Right atrium auricular region (tissue), 2 donors: ENCODE measurements at regions not wholly inside any gene's neighbourhood (a gene's known extent, or its start where the extent isn't known, plus 50 kb on each side); places are given as distances from the start of the nearest gene placed in this dataset.
A peak's percentile ranks its signal among the peaks of the same experiment; 100 is the strongest.

Experiments used
- DNase-seq: peaks from one replicate; pipeline ENCODE4 v3.0.0-alpha.2; 2019; ENCODE audit warnings: low spot score
- H3K27ac ChIP-seq, 2 donors: fragments of 200-600 bp; sonication (generic); 1 replicate in 1 of 2; 2 replicates in 1 of 2; pipeline ENCODE4 v1.5.1; 2016 to 2019
- H3K27me3 ChIP-seq, 2 donors: fragments of 200-600 bp; sonication (generic); one replicate each; pipeline versions ENCODE4 v1.5.1 to v1.6.0; 2017 to 2019
- H3K36me3 ChIP-seq: fragments of 200-600 bp; sonication (generic); one replicate; pipeline ENCODE4 v1.5.1; 2016
- H3K4me1 ChIP-seq, 2 donors: fragments of 200-600 bp; sonication (generic); one replicate each; pipeline versions ENCODE4 v1.5.1 to v1.6.0; 2017 to 2019
- H3K4me3 ChIP-seq, 2 donors: fragments of 200-600 bp; sonication (generic); 1 replicate in 1 of 2; 2 replicates in 1 of 2; pipeline ENCODE4 v1.5.1; 2017 to 2019; ENCODE audit warnings: mild to moderate bottlenecking in 1 of 2, moderate library complexity in 1 of 2
- H3K9me3 ChIP-seq, 2 donors: fragments of 200-600 bp; sonication (generic); one replicate each; pipeline ENCODE4 v1.5.1; 2019
- TF ChIP-seq, protein P1 (sequence below), 2 donors: fragments of 200-600 bp; sonication (generic); IDR thresholded peaks; one replicate each; pipeline ENCODE4 v1.5.1; 2019; ENCODE audit warnings: antibody characterized with exemption in 2 of 2

DNA sequence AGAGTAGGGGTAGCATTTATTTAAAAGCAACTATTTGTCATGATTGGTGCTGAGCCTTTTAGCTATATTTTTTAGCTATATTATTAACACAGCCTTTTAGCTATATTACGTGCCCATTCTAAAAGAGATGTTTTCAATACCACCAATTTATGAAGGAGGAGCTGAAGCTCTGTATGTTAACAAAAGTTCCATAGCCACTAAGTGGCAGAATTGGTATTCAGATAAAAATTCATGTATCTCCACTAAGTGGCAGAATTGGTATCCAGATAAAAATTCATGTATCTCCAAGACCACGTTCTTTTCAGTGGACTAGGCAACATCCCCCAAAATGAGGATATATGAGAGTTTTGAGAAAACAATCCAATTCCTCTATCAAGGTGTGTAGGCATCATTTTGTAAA lies 268.6 kb downstream of the HGF start:
- Histone ChIP-seq H3K27ac (no peak overlapping the region), H3K36me3 (no peaks in the 10 kb centered on the region), H3K27me3 (no peaks in the 10 kb centered on the region), H3K4me1 (peaks cover 0 to 12% of the 10 kb centered on the region in 2 donors), H3K4me3 (no peak overlapping the region), H3K9me3 (no peaks in the 10 kb centered on the region)
- TF ChIP-seq, protein P1, sequence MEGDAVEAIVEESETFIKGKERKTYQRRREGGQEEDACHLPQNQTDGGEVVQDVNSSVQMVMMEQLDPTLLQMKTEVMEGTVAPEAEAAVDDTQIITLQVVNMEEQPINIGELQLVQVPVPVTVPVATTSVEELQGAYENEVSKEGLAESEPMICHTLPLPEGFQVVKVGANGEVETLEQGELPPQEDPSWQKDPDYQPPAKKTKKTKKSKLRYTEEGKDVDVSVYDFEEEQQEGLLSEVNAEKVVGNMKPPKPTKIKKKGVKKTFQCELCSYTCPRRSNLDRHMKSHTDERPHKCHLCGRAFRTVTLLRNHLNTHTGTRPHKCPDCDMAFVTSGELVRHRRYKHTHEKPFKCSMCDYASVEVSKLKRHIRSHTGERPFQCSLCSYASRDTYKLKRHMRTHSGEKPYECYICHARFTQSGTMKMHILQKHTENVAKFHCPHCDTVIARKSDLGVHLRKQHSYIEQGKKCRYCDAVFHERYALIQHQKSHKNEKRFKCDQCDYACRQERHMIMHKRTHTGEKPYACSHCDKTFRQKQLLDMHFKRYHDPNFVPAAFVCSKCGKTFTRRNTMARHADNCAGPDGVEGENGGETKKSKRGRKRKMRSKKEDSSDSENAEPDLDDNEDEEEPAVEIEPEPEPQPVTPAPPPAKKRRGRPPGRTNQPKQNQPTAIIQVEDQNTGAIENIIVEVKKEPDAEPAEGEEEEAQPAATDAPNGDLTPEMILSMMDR (IDR thresholded peaks at IDR 0.05): peak in 1 of 2 donors; percentile 51
- no peak for DNase-seq

DNA sequence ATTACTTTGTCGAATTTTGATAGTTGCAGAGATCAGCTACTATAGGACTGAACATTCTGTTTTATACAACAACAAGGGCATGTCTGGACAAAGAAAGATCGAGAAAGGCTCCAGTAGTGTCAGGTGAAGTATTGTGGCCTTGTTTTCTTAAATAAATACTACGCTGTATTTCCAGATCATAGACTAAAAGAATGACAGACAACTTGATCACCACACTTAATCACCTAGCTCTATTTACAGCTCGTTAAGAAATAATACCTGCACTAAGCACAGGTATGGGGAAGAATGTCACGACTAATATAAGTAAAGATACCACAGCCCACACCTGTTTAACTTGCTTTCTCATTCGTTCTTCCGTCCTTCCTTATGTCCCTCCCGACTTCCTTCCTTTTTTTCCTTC lies 269.2 kb downstream of the HGF start:
- Histone ChIP-seq H3K36me3 (no peaks in the 10 kb centered on the region), H3K27ac (peak overlapping the region in 1 of 2 donors; percentile 43), H3K4me1 (peaks cover 0 to 12% of the 10 kb centered on the region in 2 donors), H3K4me3 (no peak overlapping the region), H3K9me3 (no peaks in the 10 kb centered on the region), H3K27me3 (no peaks in the 10 kb centered on the region)
- DNase-seq: no peak
- TF ChIP-seq, protein P1 (IDR thresholded peaks at IDR 0.05): no peak

DNA sequence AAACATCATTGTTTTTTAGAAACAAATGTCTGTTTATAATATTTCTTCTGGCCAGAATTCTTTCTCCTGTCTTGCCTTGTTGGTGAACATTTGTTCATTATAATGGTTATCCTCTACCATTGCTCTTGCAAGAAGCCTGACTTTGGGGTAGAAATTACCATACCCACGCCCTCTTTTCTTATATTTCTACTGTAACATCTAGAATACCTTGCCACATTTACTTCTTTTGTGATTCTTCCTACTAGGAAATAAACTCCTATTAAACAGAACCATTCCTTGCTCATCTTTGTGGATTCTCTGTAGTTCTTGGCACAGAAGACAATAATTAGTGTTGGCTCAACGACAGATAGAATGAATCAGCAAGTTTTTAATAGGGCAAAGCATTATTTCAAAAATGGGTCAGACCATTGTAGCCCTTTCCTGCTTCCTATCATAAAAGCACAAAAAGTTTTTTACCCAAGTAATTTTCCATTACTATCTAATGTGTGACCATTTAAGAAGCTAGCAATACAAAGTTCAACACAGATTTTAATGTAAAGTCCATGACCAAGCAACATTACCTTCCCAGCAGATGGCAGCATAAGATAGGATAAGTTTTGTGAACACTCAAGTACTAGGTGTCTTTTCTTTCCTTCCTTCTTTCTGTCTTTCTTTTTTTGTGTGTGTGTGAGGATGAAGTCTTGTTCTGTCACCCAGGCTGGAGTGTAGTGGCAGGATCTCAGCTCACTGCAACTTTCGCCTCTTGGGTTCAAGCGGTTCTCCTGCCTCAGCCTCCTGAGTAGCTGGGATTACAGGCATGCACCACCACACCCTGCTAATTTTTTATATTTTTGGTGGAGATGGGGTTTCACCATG lies 270.4 kb downstream of the HGF start:
- TF ChIP-seq, protein P1 (IDR thresholded peaks at IDR 0.05): peak; percentile 28 to 72
- Histone ChIP-seq H3K4me3 (no peak overlapping the region), H3K27ac (peak overlapping the region; percentile 43 to 45), H3K27me3 (no peaks in the 10 kb centered on the region), H3K36me3 (no peaks in the 10 kb centered on the region), H3K4me1 (peaks cover 0 to 12% of the 10 kb centered on the region in 2 donors), H3K9me3 (no peaks in the 10 kb centered on the region)
- DNase-seq: no peak

DNA sequence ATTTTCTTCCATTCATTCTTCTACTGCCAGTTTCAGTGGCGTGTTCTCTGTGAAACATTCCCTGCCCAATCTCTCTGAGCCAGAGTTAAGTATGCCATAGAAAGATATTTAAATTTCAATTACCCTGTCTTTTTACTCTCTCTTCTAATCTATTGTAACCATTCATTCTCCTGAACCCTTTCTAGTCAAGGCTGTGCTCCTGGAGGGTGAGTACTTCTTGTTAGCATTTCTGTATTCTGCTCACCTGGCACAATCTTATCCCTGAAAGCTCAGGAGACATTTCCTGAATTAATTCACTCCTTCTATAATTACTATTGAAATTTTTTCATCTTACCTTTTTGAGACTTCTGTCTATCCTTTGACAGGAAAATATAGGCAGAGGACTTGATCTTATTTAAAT lies 271.7 kb downstream of the HGF start:
- Histone ChIP-seq H3K27ac (no peak overlapping the region), H3K4me3 (no peak overlapping the region), H3K9me3 (no peaks in the 10 kb centered on the region), H3K4me1 (peaks cover 0 to 12% of the 10 kb centered on the region in 2 donors), H3K27me3 (no peaks in the 10 kb centered on the region), H3K36me3 (no peaks in the 10 kb centered on the region)
- no peak for DNase-seq
- TF ChIP-seq, protein P1 (IDR thresholded peaks at IDR 0.05): no peak

DNA sequence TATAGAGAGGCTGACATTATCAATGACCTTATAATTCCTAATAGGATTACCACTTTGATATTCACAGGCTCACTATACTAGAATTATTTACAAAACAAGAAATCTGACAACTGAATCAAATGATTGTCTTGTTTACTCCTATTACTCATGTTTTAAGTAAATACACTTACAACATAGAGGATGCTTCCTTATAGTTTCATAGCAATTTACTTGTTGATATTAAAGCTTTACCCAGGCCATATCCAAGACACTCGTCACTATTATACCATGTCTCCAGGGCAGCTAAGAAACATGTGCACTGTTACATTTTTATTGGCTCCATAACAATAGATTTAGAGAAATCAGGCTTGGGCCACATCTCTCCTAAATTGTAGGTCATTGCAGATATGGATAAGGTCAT lies 276.9 kb downstream of the HGF start:
- no peak for DNase-seq
- Histone ChIP-seq H3K9me3 (no peaks in the 10 kb centered on the region), H3K27me3 (no peaks in the 10 kb centered on the region), H3K4me3 (no peak overlapping the region), H3K36me3 (no peaks in the 10 kb centered on the region), H3K4me1 (no peaks in the 10 kb centered on the region), H3K27ac (no peak overlapping the region)
- TF ChIP-seq, protein P1 (IDR thresholded peaks at IDR 0.05): no peak
